ENCODE measurements at regions not wholly inside any gene's neighbourhood (a gene's known extent, or its start where the extent isn't known, plus 50 kb on each side); places are given as distances from the start of the nearest gene placed in this dataset.

DNA sequence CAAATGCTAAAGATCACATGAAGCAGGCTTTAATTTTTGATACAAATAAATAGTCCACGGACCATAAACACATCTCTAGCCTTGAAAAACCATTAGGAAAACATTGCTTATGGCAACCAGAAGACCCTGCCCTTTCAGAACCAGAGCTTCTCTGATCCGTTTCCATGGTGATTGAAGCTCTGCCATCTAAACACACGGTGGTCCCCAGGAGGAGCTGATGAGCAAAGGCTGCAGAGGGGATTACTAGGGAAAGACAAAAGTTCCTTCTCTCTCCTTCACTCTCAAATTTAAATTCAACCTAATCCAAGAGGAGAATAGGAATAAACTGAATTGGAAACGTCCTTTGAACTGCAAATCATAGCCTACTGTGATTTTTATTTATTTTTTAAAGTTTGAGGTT, 122.0 kb upstream of the ATP10A start:
- no peak for TF ChIP-seq EZH2phosphoT487 (IDR thresholded peaks at IDR 0.05; ENCODE audit: borderline replicate concordance, low read length)
- TF ChIP-seq, protein P1, sequence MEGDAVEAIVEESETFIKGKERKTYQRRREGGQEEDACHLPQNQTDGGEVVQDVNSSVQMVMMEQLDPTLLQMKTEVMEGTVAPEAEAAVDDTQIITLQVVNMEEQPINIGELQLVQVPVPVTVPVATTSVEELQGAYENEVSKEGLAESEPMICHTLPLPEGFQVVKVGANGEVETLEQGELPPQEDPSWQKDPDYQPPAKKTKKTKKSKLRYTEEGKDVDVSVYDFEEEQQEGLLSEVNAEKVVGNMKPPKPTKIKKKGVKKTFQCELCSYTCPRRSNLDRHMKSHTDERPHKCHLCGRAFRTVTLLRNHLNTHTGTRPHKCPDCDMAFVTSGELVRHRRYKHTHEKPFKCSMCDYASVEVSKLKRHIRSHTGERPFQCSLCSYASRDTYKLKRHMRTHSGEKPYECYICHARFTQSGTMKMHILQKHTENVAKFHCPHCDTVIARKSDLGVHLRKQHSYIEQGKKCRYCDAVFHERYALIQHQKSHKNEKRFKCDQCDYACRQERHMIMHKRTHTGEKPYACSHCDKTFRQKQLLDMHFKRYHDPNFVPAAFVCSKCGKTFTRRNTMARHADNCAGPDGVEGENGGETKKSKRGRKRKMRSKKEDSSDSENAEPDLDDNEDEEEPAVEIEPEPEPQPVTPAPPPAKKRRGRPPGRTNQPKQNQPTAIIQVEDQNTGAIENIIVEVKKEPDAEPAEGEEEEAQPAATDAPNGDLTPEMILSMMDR (IDR thresholded peaks at IDR 0.05; ENCODE audit: low read depth, low read length, poor library complexity, severe bottlenecking) = no peak
